ENCODE measurements at regions not wholly inside any gene's neighbourhood (a gene's known extent, or its start where the extent isn't known, plus 50 kb on each side); places are given as distances from the start of the nearest gene placed in this dataset.

- no peak for TF ChIP-seq EZH2 (IDR thresholded peaks at IDR 0.05; ENCODE audit: insufficient read depth, poor library complexity, severe bottlenecking)
- TF ChIP-seq EZH2phosphoT487 (IDR thresholded peaks at IDR 0.05; ENCODE audit: insufficient read depth, low read depth), result no peak
Measured at GRCh38 chrX:82626978-82627377, 881.1 kb upstream of the POU3F4 start.

All from GM23248 (cell line).